Central memory CD4-positive, alpha-beta T cell (primary cell): ENCODE measurements at regions not wholly inside any gene's neighbourhood (a gene's known extent, or its start where the extent isn't known, plus 50 kb on each side); places are given as distances from the start of the nearest gene placed in this dataset.
A peak's percentile ranks its signal among the peaks of the same experiment; 100 is the strongest.

Source experiments
- DNase-seq: peaks from one replicate; pipeline ENCODE4 v3.0.0; 2022

GRCh38 chr6:160911949-160912348 lies 79.6 kb upstream of the MAP3K4 start:
- DNase-seq: no peak

GRCh38 chr6:160912411-160912810 lies 79.2 kb upstream of the MAP3K4 start:
- DNase-seq: no peak

GRCh38 chr6:160917572-160917971 lies 74.0 kb upstream of the MAP3K4 start:
- no peak for DNase-seq

GRCh38 chr6:160919723-160920440 lies 71.7 kb upstream of the MAP3K4 start:
- DNase-seq: no peak

- no peak for DNase-seq
Observed at GRCh38 chr6:160921095-160921494, 70.5 kb upstream of the MAP3K4 start.

- no peak for DNase-seq
Observed at GRCh38 chr6:160926281-160927276, 65.0 kb upstream of the MAP3K4 start.

- no peak for DNase-seq
Observed at GRCh38 chr6:160927416-160927815, 64.2 kb upstream of the MAP3K4 start.

GRCh38 chr6:160929361-160929760 lies 62.2 kb upstream of the MAP3K4 start:
- no peak for DNase-seq

GRCh38 chr6:160929831-160930230 lies 61.7 kb upstream of the MAP3K4 start:
- no peak for DNase-seq

GRCh38 chr6:160930547-160931377 lies 60.8 kb upstream of the MAP3K4 start:
- DNase-seq: peak; percentile 40

GRCh38 chr6:160931378-160932310 lies 59.9 kb upstream of the MAP3K4 start:
- DNase-seq: no peak

GRCh38 chr6:160933256-160933655 lies 58.3 kb upstream of the MAP3K4 start:
- no peak for DNase-seq

- no peak for DNase-seq
Observed at GRCh38 chr6:160934157-160934556, 57.4 kb upstream of the MAP3K4 start.

- DNase-seq: no peak
Observed at GRCh38 chr6:160940197-160940596, 51.4 kb upstream of the MAP3K4 start.
